ELF-1 (cell line): ENCODE measurements at regions not wholly inside any gene's neighbourhood (a gene's known extent, or its start where the extent isn't known, plus 50 kb on each side); places are given as distances from the start of the nearest gene placed in this dataset.

Experiments used
- DNase-seq: peaks from one replicate; pipeline ENCODE4 v3.0.0-alpha.2; 2016; ENCODE audit warnings: low read depth, low spot score

DNA sequence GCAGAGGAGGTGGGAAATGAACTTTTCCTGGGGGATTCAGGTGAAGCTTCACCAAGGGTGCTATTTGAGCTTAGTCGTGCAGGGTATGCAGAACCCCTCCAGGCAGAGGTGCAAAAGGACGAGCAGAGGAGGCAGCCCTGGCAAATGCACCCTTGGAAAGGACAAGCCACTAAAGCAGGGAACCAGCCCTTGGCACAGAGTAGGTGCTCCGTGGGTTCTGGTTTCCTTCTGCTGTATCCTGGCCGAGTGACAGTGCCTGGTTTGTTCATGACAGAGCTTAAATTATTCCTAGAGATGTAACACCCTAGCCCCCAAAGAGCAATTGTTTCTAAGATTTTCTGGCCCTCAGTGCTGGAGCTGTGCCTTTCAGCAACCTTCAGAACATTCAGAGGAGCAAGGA is 73.4 kb upstream of the SYT6 start:
- DNase-seq: no peak

DNA sequence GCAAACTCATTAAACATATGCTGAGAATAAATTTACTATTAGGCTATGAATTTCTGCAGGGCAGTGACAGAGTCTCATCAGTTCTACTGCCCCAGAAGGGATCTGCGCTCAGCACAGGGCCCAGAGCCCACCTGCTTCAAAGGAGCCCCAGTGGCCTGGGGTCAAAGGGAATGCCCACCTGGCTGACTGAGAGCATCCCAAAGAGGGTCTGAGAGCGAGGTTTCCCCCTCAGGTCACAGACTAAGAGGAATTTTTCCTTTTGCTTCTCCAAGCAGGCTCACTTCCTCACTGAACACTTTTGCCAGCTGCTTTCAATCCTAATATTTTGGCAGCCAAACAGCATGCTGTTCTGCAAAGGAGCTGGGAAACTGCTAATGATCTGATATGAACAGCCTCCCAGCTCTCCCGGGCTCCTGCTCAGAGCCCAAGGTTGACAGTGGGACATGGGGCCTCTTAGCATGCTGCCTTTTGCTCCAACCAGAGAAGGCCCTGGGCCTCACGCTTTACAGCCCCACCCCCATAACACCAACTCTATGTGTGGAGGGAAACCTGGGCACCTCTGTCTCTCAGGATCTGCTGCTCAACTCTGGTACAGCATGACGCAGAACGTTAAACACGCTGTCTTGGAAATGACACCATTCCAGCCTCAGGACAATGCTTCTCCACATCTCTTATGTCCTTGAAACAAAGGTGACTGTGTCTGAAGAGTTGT is 70.7 kb upstream of the SYT6 start:
- no peak for DNase-seq

DNA sequence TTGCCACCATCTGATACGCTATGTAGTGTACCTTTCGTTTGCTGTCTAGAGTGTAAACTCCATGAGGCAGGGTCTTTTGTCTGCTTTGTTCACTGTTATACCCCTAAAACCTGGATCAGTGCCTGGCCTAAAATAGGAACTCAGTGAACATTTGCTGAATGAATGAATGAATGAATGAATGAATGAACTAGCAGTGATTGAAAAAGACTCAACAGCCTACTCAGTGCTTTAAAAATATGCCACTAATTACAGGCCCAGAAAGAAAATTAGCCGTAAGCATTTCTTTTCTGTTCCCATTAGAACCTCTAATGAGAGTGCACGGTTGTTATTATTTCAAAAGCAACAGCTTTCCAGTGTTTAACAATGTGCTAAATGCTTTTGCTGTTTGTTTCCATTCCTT is 69.3 kb upstream of the SYT6 start:
- DNase-seq: no peak

DNA sequence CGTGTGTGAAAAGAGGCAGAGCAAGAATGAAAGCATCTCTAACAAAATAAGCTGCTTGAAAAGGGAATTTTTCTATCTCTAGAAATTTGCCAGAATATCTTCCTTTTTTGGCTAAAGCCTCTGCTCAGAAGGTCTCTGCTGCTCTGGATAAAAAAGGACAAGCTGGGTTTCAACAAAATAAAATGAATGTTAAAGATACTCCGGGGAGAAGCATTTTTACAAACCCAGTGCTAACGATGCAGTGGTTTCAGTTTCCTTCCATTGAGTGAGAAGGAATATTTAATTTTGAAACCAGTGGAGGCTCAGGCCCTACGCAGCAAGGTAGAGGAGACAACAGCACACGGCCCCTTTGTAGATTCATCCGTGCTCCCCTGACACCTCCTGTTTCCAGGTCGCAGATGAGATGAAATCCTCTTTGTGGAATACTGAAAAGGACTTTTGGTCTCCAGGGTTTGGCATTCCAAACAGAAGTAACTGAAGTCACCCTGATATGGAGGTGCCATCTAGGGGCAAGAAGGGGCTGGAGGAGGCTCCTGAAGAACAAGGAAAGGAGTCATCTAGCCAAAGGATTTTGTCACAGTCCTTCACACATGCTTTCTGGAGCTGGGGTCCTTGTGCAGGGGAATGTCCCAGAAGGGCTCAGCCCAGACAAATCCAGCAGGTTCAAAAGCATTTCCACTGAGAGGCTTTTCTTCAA is 65.7 kb upstream of the SYT6 start:
- peak; percentile 30 for DNase-seq

DNA sequence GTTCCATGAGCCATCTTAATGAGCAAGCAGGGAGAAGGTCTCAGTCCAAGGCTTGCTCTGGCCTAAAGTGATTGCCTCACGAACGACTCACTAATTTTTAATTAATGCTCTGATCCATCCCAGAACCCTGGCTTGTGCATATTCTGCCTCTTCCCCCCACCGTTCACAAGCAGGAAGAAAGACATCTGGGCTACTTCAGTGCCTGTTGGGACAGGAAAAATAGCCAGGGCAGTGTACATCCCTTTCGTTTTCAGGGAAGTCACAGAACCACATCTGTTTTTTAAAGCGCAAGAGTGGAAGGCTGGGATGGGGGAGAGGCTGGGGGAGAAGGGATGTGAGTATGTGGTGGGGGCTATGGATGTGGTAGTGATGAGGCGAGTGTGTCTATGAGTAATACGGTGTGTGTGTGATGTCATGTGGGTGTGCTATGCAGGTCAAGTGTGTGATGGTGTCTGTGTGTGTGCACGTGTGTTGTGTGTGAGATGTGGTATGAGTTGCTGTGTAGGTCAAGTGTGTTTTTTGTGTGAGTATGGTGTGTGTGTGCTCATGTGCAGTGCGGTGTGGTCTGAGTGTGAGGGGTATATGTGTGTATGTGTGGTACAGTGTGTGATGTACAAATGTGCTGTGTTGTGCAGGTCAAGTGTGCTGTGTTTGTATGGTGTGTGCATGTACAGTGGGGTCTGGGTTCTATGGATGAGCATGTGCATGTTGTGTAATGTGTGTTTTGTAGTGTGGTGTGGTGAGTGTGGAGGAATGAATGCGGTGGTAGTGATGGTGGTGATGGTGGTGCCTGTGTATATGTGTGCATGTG is 64.9 kb upstream of the SYT6 start:
- DNase-seq: no peak

DNA sequence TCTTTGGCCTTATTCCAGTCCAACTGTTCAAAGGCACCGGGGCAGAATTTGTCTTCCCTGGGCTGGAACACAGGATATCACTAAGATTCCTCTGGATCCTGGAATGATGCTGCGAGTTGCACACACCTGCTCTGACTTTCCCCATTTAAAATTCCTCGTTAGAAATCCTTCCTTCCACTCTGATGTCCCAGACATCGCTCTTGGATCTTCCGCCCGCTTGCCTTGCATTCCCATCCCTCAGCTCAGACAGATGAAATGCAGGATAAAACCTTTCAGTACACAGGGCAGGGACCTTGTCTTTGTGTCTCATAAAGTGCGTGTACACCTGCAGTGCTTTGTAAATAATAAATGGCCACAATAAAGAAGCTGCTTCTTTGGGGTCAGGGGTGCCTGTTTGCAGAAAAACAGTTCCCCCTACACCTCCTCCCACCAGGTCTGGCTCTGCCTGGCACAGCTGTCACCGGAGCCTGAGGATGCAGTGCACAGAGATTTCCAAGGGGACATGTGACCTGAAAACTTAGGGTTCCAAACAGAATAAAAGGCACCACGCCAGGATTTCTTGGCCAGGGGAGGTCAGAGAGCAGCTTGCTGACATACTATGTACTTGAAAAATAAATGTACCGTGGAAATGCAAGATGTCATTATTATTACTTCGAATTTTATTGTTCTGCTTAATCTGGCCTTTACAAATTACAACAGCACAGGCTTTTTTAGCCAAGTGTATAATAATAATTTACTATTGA is 62.9 kb upstream of the SYT6 start:
- DNase-seq: no peak

DNA sequence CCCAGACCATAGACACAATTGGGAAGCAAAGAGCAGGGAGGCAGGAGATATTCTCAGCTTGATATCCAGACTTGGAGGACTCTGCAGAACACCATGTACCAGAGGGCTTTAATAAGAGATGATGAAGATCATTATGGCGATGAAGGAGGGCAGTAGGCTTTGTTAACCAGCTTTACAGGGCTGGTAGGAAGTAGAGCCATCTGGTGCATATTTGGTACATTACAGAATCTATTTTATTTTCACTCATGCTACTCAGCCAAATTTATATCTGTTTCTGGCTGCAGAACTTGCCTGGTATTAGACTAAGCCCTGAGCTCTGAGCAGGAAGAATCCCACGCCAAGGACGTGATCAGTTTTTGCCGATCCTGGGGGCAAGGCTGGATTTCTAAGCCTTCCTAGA is 61.8 kb upstream of the SYT6 start:
- no peak for DNase-seq

DNA sequence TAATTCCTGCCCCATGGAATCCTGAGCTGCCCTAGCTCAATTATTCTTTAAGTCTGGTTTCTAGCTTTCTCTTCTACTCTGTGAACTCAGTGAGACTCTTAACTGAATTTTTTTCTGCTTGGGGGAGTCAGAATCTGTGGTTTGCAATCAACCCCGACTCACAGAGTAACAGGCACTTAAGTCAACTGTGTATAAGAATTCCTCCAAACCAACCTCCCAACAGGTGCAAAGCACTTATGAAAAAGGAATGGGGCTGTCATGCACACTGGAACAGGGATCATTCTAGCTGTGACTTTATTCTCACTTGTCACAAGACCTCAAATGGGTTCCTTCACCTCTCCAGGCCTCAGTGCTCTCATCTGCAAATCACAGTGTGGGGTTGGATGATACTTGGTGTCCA is 60.3 kb upstream of the SYT6 start:
- DNase-seq: no peak

DNA sequence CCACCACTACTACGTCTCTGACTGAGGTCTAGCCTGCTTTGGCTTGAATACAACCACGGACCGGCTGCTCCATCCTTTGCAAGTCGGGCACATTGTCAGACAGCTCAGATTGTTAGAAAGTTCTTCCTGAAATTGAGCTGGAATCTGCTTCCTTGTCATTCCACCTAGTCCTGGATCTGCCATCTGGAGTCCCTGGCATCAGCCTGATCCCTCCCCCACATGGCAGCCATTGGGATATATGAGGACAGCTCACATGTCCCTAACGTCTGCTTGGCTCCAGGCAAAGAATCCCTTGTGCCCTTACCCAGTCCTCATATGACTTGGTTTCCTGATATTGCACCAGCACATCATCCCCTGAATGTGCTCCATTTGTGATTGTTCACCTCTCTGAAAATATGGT is 56.3 kb upstream of the SYT6 start:
- no peak for DNase-seq

DNA sequence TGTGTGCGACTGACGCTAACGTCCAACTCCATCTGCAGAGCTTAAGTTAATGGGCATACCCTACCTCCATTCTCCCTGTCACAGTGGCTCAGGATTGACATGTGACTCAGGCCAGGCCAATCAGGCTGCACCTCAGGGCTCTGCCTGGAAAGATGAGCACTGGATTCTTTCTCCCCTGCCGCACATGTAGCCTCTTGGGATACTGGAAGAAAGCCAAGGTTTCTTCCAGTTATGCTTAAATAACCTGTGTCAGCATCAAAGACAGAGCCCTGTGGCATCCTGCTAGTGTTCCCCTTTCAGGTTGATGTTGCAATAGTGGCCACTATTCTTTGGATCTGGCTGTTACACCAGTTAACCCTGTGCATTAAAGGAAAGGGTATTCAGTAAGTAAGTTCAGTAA is 55.0 kb upstream of the SYT6 start:
- no peak for DNase-seq

DNA sequence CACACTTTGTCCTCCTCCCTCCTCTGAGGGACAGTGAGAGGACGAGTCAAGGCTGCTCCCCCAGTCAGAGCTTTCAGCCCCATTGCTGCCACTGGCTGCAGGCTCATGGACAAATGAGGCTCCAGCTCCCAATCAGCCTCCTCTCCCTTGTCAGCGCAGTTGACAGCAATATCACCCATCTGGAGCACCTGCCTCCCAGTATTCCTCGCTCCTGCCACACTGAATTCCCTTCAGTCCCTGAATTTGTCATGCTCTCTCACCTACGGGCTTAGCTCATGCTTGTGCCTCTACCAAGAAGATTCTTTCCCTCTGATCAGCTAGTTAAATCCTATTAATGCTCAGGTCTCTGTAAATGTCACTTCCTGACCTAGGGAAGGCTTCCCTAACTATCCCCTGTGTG is 54.4 kb upstream of the SYT6 start:
- DNase-seq: no peak

DNA sequence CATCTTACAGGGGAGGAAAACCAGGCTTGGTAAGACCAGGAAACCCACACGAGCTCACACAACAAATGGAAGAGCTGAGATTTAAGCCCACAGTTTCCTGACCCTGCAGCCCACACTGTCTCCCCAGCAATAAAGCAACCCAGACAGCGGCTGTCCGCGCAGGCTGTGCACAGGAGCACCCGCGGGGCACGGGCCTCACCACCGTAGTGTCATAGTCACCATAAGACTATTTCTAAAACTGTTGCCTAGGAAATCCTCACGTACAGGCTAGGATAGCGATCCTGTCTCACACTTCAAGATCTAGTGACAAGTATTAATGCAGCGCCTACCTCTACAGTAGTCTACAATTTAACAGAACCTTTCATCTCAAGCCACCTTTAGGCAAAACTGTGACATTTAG is 54.0 kb upstream of the SYT6 start:
- no peak for DNase-seq

DNA sequence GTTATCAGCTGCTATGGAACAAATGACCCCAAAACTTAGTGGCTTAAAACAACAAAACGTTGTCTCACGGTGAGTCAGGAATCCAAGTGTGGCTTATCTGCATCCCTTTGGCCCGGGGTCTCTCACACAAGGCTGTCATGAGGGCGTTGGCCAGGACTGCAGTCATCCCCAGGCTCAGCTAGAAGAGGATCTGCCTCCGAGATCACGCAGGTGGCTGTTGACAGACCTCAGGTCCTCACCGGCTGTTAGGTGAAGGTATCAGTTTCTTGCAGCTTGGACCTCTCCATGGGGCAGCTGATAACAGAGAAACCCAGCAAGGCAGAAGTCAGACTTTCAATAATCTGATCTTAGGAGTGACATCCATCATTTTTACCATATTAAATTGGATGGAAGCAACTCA is 52.7 kb upstream of the SYT6 start:
- no peak for DNase-seq

DNA sequence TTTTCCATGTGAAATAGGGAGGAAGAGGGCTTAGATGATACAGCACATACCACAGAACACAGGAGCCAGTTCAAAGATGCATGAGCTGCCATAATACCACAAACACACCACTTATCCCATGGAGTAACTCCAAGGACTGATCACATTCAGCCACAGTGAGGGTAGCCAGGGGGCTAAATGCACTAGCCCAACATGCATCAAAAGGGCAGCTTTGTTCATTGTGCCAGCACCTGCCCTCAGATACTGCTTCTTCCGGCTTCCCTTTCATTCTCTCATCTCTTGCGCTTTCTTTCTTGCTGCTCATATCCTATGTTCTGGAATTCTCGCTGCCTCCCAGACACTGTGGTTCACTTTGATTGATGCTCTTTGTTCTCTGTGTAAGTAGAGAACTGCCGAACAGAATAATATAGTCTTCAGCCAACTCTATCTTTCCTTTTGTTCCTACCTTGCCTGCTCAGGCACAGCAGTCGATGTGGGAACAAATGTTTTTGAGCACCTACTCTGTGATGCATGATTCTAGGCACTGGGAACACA is 50.0 kb upstream of the SYT6 start:
- no peak for DNase-seq
